Fibroblast of lung (primary cell): ENCODE measurements at regions not wholly inside any gene's neighbourhood (a gene's known extent, or its start where the extent isn't known, plus 50 kb on each side); places are given as distances from the start of the nearest gene placed in this dataset.
A peak's percentile ranks its signal among the peaks of the same experiment; 100 is the strongest.

Experiments
- DNase-seq, 2 donors: peaks; one replicate each; pipeline versions ENCODE4 v3.0.0 to v3.0.0-alpha.2; 2010; ENCODE audit warnings: low read depth in 2 of 2
- H2AFZ ChIP-seq: 2 replicates; pipeline ENCODE4 v1.5.1; 2012; ENCODE audit warnings: low read length, control low read depth, inconsistent platforms
- H3K27ac ChIP-seq: 2 replicates; pipeline ENCODE4 v1.5.1; 2011; ENCODE audit warnings: low read length, control low read depth; ENCODE audit not compliant: insufficient read depth
- H3K27me3 ChIP-seq: 2 replicates; pipeline ENCODE4 v1.5.1; 2011; ENCODE audit warnings: mild to moderate bottlenecking, low read length; ENCODE audit not compliant: control insufficient read depth, insufficient read depth
- H3K36me3 ChIP-seq: 2 replicates; pipeline ENCODE4 v1.5.1; 2011; ENCODE audit warnings: low read length; ENCODE audit not compliant: control insufficient read depth, insufficient read depth
- H3K4me1 ChIP-seq: 2 replicates; pipeline ENCODE4 v1.5.1; 2011; ENCODE audit warnings: low read length; ENCODE audit not compliant: control insufficient read depth, insufficient read depth; ENCODE audit errors: extremely low read depth
- H3K4me2 ChIP-seq: 2 replicates; pipeline ENCODE4 v1.5.1; 2011; ENCODE audit warnings: low read length, control low read depth; ENCODE audit not compliant: insufficient read depth; ENCODE audit errors: extremely low read depth
- H3K4me3 ChIP-seq, 4 experiments: fragments of 200-600 bp in 1 of 4; sonication (generic) in 1 of 4; replicated peaks in 1 of 4; 2 replicates each; pipeline ENCODE4 v1.5.1; 2011 to 2016; ENCODE audit warnings: low read length in 4 of 4, low read depth in 3 of 4, mild to moderate bottlenecking in 3 of 4, control low read depth in 2 of 4, inconsistent platforms in 1 of 4, mixed read lengths in 1 of 4; ENCODE audit not compliant: insufficient read depth in 1 of 4; ENCODE audit errors: control extremely low read depth in 1 of 4
- H3K79me2 ChIP-seq: 2 replicates; pipeline ENCODE4 v1.5.1; 2012; ENCODE audit warnings: mild to moderate bottlenecking, low read length, inconsistent platforms; ENCODE audit not compliant: control insufficient read depth, insufficient read depth
- H3K9ac ChIP-seq: 2 replicates; pipeline ENCODE4 v1.5.1; 2011; ENCODE audit warnings: mild to moderate bottlenecking, low read length, control low read depth; ENCODE audit not compliant: insufficient read depth
- H3K9me3 ChIP-seq: 2 replicates; pipeline ENCODE4 v1.5.1; 2012; ENCODE audit warnings: low read depth, low read length; ENCODE audit not compliant: control insufficient read depth, insufficient read depth
- H4K20me1 ChIP-seq: 2 replicates; pipeline ENCODE4 v1.5.1; 2011; ENCODE audit warnings: low read length; ENCODE audit not compliant: control insufficient read depth, insufficient read depth; ENCODE audit errors: extremely low read depth
- EZH2 ChIP-seq: IDR thresholded peaks from 2 replicates; pipeline ENCODE4 v1.5.1; 2012; ENCODE audit warnings: low read length, control low read depth, mild to moderate bottlenecking; ENCODE audit errors: missing control alignments
- TF ChIP-seq, protein P1 (sequence below), 2 donors: IDR thresholded peaks in 1 of 2; conservative IDR thresholded peaks in 1 of 2; 1 replicate in 1 of 2; 2 replicates in 1 of 2; pipeline ENCODE4 v1.5.1; 2011 to 2012; ENCODE audit warnings: low read length in 2 of 2, control low read depth in 1 of 2, inconsistent platforms in 1 of 2, low read depth in 1 of 2, mild to moderate bottlenecking in 1 of 2

- H3K4me1 ChIP-seq, result no peaks in the 10 kb centered on the region
- H3K9ac ChIP-seq, result no peak overlapping the region
- no peaks in the 10 kb centered on the region for H3K36me3 ChIP-seq
- DNase-seq, result no peak
- no peak overlapping the region for H3K4me3 ChIP-seq
- H3K4me2 ChIP-seq, result no peak overlapping the region
- no peaks in the 10 kb centered on the region for H3K9me3 ChIP-seq
- no peaks in the 10 kb centered on the region for H3K79me2 ChIP-seq
- no peak for TF ChIP-seq EZH2
- TF ChIP-seq, protein P1, sequence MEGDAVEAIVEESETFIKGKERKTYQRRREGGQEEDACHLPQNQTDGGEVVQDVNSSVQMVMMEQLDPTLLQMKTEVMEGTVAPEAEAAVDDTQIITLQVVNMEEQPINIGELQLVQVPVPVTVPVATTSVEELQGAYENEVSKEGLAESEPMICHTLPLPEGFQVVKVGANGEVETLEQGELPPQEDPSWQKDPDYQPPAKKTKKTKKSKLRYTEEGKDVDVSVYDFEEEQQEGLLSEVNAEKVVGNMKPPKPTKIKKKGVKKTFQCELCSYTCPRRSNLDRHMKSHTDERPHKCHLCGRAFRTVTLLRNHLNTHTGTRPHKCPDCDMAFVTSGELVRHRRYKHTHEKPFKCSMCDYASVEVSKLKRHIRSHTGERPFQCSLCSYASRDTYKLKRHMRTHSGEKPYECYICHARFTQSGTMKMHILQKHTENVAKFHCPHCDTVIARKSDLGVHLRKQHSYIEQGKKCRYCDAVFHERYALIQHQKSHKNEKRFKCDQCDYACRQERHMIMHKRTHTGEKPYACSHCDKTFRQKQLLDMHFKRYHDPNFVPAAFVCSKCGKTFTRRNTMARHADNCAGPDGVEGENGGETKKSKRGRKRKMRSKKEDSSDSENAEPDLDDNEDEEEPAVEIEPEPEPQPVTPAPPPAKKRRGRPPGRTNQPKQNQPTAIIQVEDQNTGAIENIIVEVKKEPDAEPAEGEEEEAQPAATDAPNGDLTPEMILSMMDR (conservative IDR thresholded peaks at IDR 0.05 in 1 of 2, IDR thresholded peaks at IDR 0.05 in 1 of 2; ENCODE audit: low read depth in 1 of 2, low read length in 2 of 2), result no peak
- no peak overlapping the region for H3K27ac ChIP-seq
- H2AFZ ChIP-seq, result no peak overlapping the region
- H4K20me1 ChIP-seq, result no peaks in the 10 kb centered on the region
- no peaks in the 10 kb centered on the region for H3K27me3 ChIP-seq
Measured at GRCh38 chrX:924017-924416, 288.4 kb downstream of the CRLF2 start.

- Histone ChIP-seq H3K79me2 (no peaks in the 10 kb centered on the region), H4K20me1 (no peaks in the 10 kb centered on the region), H3K27ac (no peak overlapping the region), H2AFZ (no peak overlapping the region), H3K9me3 (no peaks in the 10 kb centered on the region), H3K9ac (no peak overlapping the region), H3K4me2 (no peak overlapping the region), H3K36me3 (no peaks in the 10 kb centered on the region), H3K4me1 (no peaks in the 10 kb centered on the region), H3K27me3 (no peaks in the 10 kb centered on the region), H3K4me3 (no peak overlapping the region)
- peak in 1 of 2 donors; percentile 1 for DNase-seq
- no peak for TF ChIP-seq EZH2
- TF ChIP-seq, protein P1 (conservative IDR thresholded peaks at IDR 0.05 in 1 of 2, IDR thresholded peaks at IDR 0.05 in 1 of 2; ENCODE audit: low read depth in 1 of 2, low read length in 2 of 2), result no peak
Measured at GRCh38 chrX:920234-920799, 289.7 kb downstream of the SHOX start.

- Histone ChIP-seq H3K9ac (no peak overlapping the region), H3K4me2 (no peak overlapping the region)
- no peak for DNase-seq
Measured at GRCh38 chrX:916230-916599, 285.6 kb downstream of the SHOX start.

More at GRCh38 chrX:916230-916599, 285.6 kb downstream of the SHOX start:
- H4K20me1 ChIP-seq, result no peaks in the 10 kb centered on the region
- no peaks in the 10 kb centered on the region for H3K27me3 ChIP-seq
- TF ChIP-seq, protein P1 (conservative IDR thresholded peaks at IDR 0.05 in 1 of 2, IDR thresholded peaks at IDR 0.05 in 1 of 2; ENCODE audit: low read depth in 1 of 2, low read length in 2 of 2), result no peak
- no peak for TF ChIP-seq EZH2
- no peaks in the 10 kb centered on the region for H3K4me1 ChIP-seq
- no peaks in the 10 kb centered on the region for H3K36me3 ChIP-seq
- H3K9me3 ChIP-seq, result no peaks in the 10 kb centered on the region
- no peak overlapping the region for H3K27ac ChIP-seq
- no peak overlapping the region for H2AFZ ChIP-seq
- no peaks in the 10 kb centered on the region for H3K79me2 ChIP-seq
- no peak overlapping the region for H3K4me3 ChIP-seq
